Esophagus squamous epithelium (tissue), 5 donors: ENCODE measurements at regions not wholly inside any gene's neighbourhood (a gene's known extent, or its start where the extent isn't known, plus 50 kb on each side); places are given as distances from the start of the nearest gene placed in this dataset.
A peak's percentile ranks its signal among the peaks of the same experiment; 100 is the strongest.

ENCODE experiments used
- DNase-seq: peaks from one replicate; lab custom pipeline; 2025; lab: John Stamatoyannopoulos, UW
- H3K27ac ChIP-seq, 4 donors: fragments of 200-600 bp; sonication (generic); one replicate each; pipeline ENCODE4 v1.5.1; 2016 to 2019; ENCODE audit warnings: mild to moderate bottlenecking in 1 of 4
- H3K27me3 ChIP-seq, 4 donors: fragments of 200-600 bp; sonication (generic); 1 replicate in 3 of 4; 2 replicates in 1 of 4; pipeline versions ENCODE4 v1.5.1 to v1.6.0; 2017 to 2021; ENCODE audit warnings: antibody characterized with exemption in 1 of 4
- H3K36me3 ChIP-seq, 3 donors: fragments of 200-600 bp; sonication (generic); one replicate each; pipeline ENCODE4 v1.5.1; 2016 to 2019
- H3K4me1 ChIP-seq, 3 donors: fragments of 200-600 bp; sonication (generic); one replicate each; pipeline ENCODE4 v1.5.1; 2017 to 2019
- H3K4me3 ChIP-seq, 4 donors: fragments of 200-600 bp; sonication (generic); 1 replicate in 3 of 4; 2 replicates in 1 of 4; pipeline ENCODE4 v1.5.1; 2016 to 2019; ENCODE audit warnings: mild to moderate bottlenecking in 2 of 4, moderate library complexity in 1 of 4
- H3K9me3 ChIP-seq, 3 donors: fragments of 200-600 bp; sonication (generic); one replicate each; pipeline ENCODE4 v1.5.1; 2016 to 2019
- CTCF ChIP-seq, 6 experiments: fragments of 450-650 bp in 4 of 6; fragments of 200-600 bp in 2 of 6; sonication (generic) in 2 of 6; IDR thresholded peaks; one replicate each; pipeline ENCODE4 v1.5.1; 2016 to 2019; ENCODE audit warnings: antibody characterized with exemption in 6 of 6, mild to moderate bottlenecking in 4 of 6, moderate library complexity in 4 of 6
- POLR2A ChIP-seq, 4 donors: fragments of 450-650 bp; IDR thresholded peaks; one replicate each; pipeline ENCODE4 v1.6.1; 2017; ENCODE audit warnings: antibody characterized with exemption in 4 of 4, mild to moderate bottlenecking in 4 of 4, moderate library complexity in 3 of 4
- WGBS, 2 donors: methylation state at CpG; one replicate each; pipeline ENCODE4 v1.1.5; 2018; 5-methylcytosine and 5-hydroxymethylcytosine counted together
- intact Hi-C: fragments of 100-400 bp; cut with DNase I; formaldehyde crosslinking; loops from one replicate; pipeline ENCODE4 v1.15.0; 2022
- donor health status: DM: yes; HTN: yes; CAD: no.

- TF ChIP-seq CTCF (IDR thresholded peaks at IDR 0.05) (no peak), POLR2A (IDR thresholded peaks at IDR 0.05) (no peak)
- intact Hi-C loops = no loop called here
Measured at GRCh38 chr3:150194513-150194912, 213.6 kb upstream of the TSC22D2 start.

GRCh38 chr3:150184426-150185071 is 213.9 kb upstream of the PFN2 start:
- intact Hi-C loops = loop anchor here (10.0 kb wide), 1 partner anchor 220 kb away; no protein-coding TSS in a partner anchor
- Histone ChIP-seq H3K4me1 (peaks cover 0 to 11% (median 0%) of the 10 kb centered on the region in 3 donors), H3K36me3 (no peaks in the 10 kb centered on the region), H3K9me3 (peaks cover 0 to 3% (median 0%) of the 10 kb centered on the region in 3 donors), H3K27ac (no peak overlapping the region), H3K27me3 (peaks cover 0 to 6% (median 0%) of the 10 kb centered on the region in 4 donors), H3K4me3 (peak overlapping the region in 3 of 4 donors; percentile 34 to 52 (median 34))
- TF ChIP-seq POLR2A (IDR thresholded peaks at IDR 0.05) = no peak
- TF ChIP-seq CTCF (IDR thresholded peaks at IDR 0.05) = no peak
- 12 to 15% methylated on average over 8 of the region's 8 CpGs for WGBS, 2 donors
- no peak for DNase-seq

More at GRCh38 chr3:150194513-150194912, 213.6 kb upstream of the TSC22D2 start:
- no peaks in the 10 kb centered on the region for H3K36me3 ChIP-seq
- no peak overlapping the region for H3K4me3 ChIP-seq
- H3K27ac ChIP-seq = no peak overlapping the region
- peaks cover 0 to 3% (median 0%) of the 10 kb centered on the region in 4 donors for H3K27me3 ChIP-seq
- H3K9me3 ChIP-seq = peaks cover 0 to 2% (median 0%) of the 10 kb centered on the region in 3 donors
- DNase-seq = no peak
- H3K4me1 ChIP-seq = no peaks in the 10 kb centered on the region
- 66 to 80% methylated on average over 4 of the region's 4 CpGs for WGBS, 2 donors

- no peak for TF ChIP-seq POLR2A (IDR thresholded peaks at IDR 0.05)
- peak in 5 of 6 experiments; percentile 25 to 50 (median 43) for TF ChIP-seq CTCF (IDR thresholded peaks at IDR 0.05)
- Histone ChIP-seq H3K27me3 (peaks cover 0 to 6% (median 0%) of the 10 kb centered on the region in 4 donors), H3K36me3 (no peaks in the 10 kb centered on the region), H3K4me3 (peak overlapping the region in 3 of 4 donors; percentile 34 to 52 (median 34)), H3K4me1 (peaks cover 0 to 11% (median 0%) of the 10 kb centered on the region in 3 donors), H3K27ac (no peak overlapping the region), H3K9me3 (no peaks in the 10 kb centered on the region)
- intact Hi-C loops = loop anchor here (10.0 kb wide), 1 partner anchor 219 kb away; no protein-coding TSS in a partner anchor
- WGBS, 2 donors = 4 to 6% methylated on average over 21 to 22 of the region's 22 CpGs
- no peak for DNase-seq
Measured at GRCh38 chr3:150183678-150184425, 213.2 kb upstream of the PFN2 start.

- H3K4me1 ChIP-seq = peaks cover 0 to 11% (median 0%) of the 10 kb centered on the region in 3 donors
- no peak for TF ChIP-seq CTCF (IDR thresholded peaks at IDR 0.05)
- TF ChIP-seq POLR2A (IDR thresholded peaks at IDR 0.05) = no peak
Measured at GRCh38 chr3:150180334-150180733, 209.6 kb upstream of the PFN2 start.

More at GRCh38 chr3:150180334-150180733, 209.6 kb upstream of the PFN2 start:
- 77 to 93% methylated on average over 1 of the region's 1 CpG for WGBS, 2 donors
- DNase-seq = no peak
- Histone ChIP-seq H3K36me3 (no peaks in the 10 kb centered on the region), H3K9me3 (no peaks in the 10 kb centered on the region), H3K27me3 (peaks cover 0 to 6% (median 0%) of the 10 kb centered on the region in 4 donors), H3K4me3 (no peak overlapping the region), H3K27ac (no peak overlapping the region)
- intact Hi-C loops = loop anchor here (10.0 kb wide), 1 partner anchor 216 kb away; no protein-coding TSS in a partner anchor
